ENCODE measurements at regions not wholly inside any gene's neighbourhood (a gene's known extent, or its start where the extent isn't known, plus 50 kb on each side); places are given as distances from the start of the nearest gene placed in this dataset.

- no peak for TF ChIP-seq CTCF (IDR thresholded peaks at IDR 0.05)
Measured at GRCh38 chr5:101658433-101658832, 637.7 kb downstream of the SLCO4C1 start.

GRCh38 chr5:101653996-101654395 is 642.1 kb downstream of the SLCO4C1 start:
- no peak for TF ChIP-seq CTCF (IDR thresholded peaks at IDR 0.05)

GRCh38 chr5:101647861-101648260 is 648.2 kb downstream of the SLCO4C1 start:
- TF ChIP-seq CTCF (IDR thresholded peaks at IDR 0.05) = no peak

GRCh38 chr5:101643794-101644193 is 652.3 kb downstream of the SLCO4C1 start:
- TF ChIP-seq CTCF (IDR thresholded peaks at IDR 0.05) = no peak

GRCh38 chr5:101637599-101637998 is 658.5 kb downstream of the SLCO4C1 start:
- TF ChIP-seq CTCF (IDR thresholded peaks at IDR 0.05) = no peak

GRCh38 chr5:101626572-101626971 is 669.5 kb downstream of the SLCO4C1 start:
- TF ChIP-seq CTCF (IDR thresholded peaks at IDR 0.05) = no peak

- TF ChIP-seq CTCF (IDR thresholded peaks at IDR 0.05) = no peak
Measured at GRCh38 chr5:101611039-101611438, 685.0 kb downstream of the SLCO4C1 start.

- no peak for TF ChIP-seq CTCF (IDR thresholded peaks at IDR 0.05)
Measured at GRCh38 chr5:101608322-101608721, 687.8 kb downstream of the SLCO4C1 start.
